HG03064 (cell line): ENCODE measurements at regions not wholly inside any gene's neighbourhood (a gene's known extent, or its start where the extent isn't known, plus 50 kb on each side); places are given as distances from the start of the nearest gene placed in this dataset.
"Not testable (repeated sequence)": the region's sequence is repeated elsewhere in the genome, so short reads cannot be mapped to it uniquely, and the experiment has no call there.

Experiments used
- ATAC-seq: cut with Tn5 transposase; IDR thresholded peaks from one replicate; pipeline ENCODE4 v1.9.1; 2021; ENCODE audit warnings: low read depth; ENCODE audit not compliant: unreplicated experiment

DNA sequence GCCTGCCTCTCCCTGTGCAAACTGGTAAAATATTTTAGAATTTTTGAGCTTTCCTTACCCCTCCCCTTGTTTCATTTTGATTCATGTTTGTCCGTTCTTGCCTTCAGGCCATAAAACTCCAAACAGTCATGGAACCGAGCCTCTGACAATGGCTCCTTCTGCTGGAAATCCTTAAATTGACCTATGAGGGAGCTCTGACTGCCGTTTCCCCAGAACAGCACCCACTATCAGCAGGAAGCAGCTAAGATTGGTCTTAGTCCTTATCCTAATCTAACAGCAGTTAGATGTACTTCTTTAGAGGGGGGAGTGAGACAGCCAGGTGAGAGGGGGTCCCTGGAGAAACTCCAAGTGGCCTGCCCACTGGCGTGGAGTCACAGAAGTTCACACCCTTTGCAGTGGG, 106.7 kb downstream of the FAM174A start:
- no peak for ATAC-seq

DNA sequence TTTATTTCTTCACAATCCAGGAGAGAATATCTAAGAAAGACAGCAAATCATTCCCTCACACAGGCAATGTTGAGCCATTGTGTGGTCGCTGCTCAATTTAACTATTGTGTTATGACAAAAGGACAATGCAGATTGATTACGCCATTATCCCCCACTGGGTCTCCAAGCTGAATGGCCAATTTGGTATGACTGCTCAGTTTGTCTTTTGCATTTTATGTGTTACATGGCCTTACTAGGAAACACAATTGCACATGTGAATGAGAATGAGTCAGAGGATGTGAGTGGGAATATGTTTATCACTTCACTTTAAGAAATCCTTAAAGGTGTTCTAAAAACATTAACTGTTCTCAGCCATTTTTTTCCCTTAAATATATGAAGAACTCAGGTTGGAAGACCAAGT, 108.3 kb downstream of the FAM174A start:
- ATAC-seq = no peak

DNA sequence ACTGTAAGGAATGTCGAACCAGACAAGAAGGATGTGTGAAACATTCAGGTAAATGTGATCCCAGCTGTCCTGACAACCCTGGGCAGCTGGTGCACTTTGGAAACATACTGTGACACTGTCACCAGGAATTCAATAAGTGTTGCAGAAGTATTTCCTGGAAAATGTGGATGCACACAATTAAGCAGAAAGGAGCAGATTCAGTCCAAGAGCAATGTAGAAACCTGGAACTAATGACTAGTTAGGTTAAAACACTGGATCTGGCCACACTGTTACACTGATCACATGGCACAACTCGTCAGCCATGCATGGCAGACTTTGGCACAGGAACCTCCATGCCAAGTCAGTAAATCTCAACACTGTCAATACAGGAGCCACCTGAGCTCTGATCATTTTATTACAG, 109.0 kb downstream of the FAM174A start:
- ATAC-seq = no peak

DNA sequence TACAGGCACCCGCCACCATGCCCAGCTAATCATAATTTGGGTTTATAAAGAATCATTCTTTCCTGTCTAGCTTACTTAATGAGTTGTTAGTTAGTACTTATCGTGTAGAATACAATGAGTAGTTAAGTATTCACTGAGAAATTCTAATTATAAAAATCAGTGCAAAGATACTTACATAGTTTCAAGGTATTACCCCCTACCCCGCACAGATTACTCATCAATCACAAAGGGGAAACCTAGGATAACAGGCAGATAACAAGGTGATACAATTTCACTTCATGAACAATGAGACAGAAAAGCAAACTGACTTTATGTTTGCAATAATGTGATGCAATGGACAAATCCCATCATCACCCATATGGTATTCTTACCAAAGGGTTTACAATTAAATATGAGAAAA, 109.6 kb downstream of the FAM174A start:
- no peak for ATAC-seq

DNA sequence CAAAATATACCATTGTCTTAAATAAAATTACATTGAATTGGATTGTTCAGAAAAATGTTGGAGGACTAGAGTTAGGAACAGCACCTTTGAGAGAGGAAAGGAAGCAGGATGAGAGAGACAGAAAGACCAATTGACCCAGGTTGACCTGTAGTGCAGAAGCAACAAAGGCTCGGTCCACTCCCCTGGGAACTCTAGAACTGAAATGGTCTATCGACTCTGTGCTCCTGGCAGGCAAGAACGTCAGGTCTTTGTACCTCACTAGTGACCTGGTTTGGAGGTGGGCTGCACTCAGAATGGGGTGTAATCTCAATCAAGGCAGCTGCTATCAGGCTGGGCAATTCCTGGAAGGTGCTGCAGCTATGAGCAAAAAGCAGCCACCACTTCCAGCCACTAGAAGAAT, 110.8 kb downstream of the FAM174A start:
- ATAC-seq = no peak

DNA sequence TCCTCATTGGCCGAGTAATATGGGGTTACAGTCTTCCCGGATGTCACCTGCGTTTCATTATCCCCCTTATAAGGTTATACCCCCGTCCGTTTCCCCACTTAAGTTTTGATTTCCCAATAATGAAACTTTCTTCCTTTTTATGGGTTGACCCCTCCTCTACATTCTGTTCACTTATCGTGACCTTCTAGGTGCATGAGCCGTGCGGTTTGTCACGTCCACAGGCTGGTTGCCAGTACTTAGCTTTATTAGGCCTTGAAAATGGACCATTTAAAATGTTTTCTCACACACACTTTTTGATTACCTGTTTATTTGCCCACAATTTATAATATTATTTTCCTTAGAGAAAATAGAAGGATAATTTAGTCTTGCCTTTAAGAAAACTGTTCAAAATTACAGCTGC, 111.5 kb downstream of the FAM174A start:
- no peak for ATAC-seq

DNA sequence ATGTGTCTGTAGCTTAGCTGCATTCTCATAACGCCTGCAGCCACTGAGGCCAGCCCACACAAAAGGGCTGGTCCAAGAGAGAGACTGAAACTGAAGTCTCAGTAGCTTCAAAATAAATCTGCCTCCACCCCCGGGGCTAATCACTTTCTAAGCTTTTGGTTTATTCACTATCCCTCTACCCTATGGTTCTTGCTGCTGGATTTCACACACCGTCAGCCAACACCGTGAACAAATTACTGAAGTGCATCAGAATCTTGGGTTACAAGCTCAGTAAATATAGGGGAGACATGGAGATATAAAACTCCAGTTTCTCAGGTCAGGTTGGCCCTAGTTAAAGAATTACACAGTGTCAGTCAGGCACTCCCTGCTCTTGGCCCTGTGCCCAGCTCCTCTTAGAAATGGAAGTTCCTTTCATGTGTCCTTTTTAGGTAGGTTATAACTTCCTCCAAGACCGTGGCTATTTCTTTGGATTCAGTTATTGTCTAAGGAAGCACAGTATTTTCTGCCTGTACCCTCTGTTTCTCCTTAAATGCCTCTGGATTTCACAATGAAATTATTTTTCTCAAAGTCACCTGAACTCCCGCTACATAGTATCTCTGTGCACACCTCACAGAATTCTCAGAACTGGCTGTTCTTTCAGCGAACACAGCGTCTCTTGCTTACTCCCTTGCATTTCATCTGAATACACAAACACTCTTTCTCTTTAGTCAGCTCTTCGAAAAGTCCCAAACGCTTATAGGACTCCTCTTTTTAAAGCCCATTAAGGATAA, 112.5 kb downstream of the FAM174A start:
- ATAC-seq = peak; percentile 55

DNA sequence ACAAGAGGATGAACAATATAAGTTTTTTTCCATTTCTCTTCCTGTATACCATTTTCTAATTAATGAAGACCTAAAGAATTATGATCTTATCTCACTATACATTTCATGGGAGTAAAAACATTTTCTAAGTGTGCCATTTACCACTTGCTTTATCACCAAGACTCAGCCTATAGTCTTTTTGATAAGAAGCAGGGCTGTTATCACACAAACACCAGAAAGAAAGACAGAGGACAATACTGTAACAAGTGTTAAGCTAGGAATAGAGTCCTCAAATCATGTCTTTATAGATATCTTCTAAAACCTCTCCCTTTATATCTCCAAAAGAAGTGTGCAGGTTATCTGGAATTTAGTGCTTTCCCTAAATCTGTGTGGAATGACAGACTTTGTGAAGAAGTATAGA, 119.7 kb downstream of the FAM174A start:
- ATAC-seq = no peak

DNA sequence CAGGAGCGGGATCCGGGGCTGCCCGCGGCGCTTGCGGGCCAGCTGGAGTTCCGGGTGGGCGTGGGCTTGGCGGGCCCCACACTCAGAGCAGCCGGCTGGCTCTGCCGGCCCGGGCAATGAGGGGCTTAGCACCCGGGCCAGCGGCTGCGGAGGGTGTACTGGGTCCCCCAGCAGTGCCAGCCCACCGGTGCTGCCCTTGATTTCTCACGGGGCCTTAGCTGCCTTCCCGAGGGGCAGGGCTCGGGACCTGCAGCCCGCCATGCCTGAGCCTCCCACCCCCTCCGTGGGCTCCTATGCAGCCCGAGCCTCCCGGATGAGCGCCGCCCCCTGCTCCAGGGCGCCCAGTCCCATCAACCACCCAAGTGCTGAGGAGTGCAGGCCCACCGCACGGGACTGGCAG, 121.6 kb downstream of the FAM174A start:
- not testable (repeated sequence) for ATAC-seq

DNA sequence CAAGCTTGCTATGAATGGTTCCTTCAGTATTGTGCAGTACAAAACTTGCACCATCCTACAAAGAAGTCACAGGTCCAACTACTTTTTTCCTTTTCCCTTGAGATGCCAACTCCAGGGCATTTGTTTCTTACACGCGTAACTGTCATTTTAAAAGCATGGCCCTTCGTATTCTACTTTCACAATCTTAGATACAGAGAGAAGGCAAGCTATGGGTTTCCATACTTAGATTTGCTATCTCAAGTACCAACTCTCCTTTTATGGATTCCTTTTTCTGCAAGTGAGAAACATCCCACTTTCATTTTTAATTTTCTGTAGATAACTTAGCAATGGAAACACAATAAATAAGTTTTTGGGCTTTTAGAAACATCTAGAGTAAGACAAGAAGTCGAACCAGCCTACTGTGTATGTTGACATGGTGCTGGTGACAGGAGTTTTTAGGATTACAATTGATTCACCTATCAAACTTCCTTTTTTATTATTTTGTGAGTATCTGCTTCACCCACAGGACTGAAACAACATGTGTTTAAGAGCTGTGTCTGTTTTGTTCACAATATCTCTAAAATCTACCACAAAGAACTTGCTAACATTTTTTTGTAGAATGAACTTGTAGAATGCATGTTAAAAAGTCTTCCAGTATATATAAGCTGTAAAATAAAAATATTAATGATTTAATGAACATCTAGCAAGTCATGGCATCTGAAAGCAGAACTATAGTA, 124.1 kb downstream of the FAM174A start:
- ATAC-seq = no peak

DNA sequence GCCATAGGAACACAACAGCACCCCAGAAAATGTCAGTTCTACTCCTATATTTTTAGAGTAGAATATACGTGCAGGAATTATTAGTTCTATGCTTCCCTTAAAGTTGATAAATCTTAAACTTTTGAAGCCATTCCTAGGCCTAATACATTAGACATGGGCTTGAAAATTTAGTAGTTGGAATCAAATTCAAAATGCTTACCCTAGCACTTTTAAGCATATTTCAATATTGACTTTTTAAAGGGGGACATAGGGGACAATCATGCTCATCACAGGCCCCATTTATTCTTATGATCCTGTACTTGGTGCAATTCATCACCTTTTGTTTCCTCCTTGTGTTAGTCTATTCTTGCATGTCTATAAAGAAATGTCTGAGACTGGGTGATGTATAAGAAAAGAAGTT, 129.0 kb downstream of the FAM174A start:
- no peak for ATAC-seq

DNA sequence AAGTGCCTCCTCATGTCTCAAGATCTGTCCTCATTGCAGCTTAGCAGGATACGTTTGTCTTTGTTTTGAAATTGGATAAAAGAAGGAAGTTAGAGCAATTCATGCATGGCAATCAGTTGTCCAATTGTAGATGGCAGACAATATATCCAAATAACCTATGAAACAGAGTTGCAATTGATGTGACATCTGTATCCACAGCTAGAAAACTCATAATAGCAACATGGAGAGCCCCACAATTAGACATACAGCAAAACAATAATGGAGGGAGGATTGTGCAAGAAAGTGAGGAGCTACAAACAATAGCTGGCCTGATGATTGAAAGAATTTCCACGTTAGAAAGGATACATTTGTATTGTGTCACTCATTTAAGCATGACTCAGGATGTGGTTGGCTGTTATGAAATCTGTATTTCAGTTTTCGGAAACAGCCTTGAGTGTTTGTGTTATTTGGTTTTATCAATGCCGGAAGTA, 132.0 kb downstream of the FAM174A start:
- peak; percentile 93 for ATAC-seq

DNA sequence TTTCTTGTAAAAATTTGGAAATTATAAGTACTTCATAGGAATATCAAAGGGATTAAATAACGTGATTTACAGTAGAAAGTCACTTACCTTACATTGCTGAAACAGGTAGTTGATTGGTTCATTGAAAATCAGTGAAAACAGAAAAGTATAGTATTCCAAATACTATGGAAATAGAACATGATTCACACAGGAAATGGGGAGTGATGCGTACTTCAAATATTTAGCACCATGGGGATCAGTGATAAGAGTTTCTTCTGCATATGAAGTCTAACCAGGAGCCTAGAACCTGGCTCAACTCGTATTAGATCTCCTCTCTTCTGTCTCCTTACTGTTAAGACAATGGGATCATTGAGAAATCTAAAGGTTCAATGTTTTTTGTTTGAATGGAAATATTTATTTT, 133.3 kb downstream of the FAM174A start:
- no peak for ATAC-seq

DNA sequence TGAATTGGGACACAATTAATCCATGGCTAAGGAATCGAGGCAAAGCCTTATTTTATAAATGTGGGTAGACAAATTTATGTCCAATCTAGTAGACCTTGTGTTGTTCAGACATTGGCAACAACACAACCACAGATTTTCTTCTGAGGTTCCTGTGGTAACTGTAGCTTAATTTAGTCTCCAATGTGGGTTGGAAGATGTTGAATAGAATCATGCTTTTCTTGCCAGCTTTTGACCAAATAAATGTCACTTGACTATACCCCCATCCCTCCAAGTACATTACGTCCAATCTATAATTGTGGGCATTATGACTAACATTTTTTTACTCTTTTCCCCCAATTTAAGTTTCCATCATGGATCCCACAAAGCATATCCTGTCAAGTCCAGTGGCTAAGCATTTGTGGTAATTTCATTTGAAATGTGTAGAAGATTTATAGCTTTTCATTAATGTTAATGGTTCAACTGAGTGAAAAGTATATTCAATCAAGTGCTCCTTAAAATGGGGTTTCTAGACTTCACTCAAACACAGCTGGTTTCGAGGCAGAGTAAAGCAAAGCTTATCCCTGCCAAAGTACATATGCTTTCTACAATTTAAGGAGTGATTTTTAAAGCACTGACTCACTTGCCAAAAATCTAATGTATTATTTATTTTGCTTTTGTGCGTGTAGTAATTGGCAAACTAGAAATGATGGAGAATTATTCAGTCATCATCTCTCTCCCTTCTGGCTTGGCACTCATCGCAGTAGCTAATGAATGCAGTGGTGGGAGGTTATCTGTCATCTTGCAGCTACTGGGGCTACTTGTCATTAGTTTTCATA, 141.8 kb downstream of the FAM174A start:
- ATAC-seq = no peak

DNA sequence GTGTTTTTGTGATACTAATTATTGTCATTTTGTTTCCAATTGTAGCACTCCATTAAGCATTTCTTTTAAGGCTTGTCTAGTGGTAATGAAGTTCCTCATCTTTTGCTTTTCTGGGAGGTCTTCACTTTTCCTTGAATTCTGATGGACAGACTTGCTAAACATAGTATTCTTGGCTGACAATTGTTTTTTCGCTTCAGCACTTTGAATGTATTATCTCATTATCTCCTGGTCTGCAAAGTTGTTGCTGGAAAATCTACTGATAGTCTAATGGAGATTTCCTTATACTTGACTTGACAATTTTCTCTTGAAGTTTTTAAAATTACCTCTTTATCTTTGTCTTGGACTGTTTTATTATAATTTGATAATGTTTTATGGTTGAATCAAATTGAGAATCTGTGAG, 147.5 kb downstream of the FAM174A start:
- ATAC-seq = no peak

DNA sequence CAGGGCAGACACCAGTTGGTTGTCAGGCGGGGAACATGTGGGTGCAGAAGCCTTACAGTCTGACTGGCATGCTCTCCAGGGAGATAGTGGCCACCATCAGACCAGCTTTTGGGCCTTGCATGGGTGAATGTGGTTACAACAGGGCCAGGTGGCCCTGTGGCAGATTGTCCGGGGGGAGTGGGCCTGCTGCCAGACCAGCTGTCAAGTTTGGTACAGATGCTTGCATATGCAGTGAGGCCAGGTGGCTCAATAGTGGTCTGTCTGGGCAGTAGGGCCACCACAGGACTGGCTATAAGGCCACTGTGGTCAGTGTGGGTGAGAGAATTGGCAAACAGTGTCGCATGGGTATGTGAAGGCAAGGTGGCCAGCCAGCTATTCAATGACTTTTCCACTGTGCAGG, 148.7 kb downstream of the FAM174A start:
- ATAC-seq = no peak

DNA sequence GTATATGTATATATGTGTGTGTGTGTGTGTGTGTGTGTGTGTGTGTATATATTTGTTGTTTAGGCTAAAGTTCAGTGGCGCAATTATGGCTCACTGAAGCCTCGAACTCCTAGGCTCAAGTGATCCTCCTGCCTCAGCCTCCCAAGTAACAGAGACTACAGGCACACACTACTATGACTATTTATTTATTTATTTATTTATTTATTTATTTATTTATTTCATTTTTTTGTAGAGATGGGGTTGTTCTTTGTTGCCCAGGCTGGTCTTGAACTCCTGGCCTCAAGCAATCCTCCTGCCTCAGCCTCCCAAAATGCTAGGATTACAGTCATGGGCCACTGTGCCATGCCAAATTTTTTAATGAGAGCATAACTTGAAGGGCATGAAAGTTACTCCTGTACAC, 149.9 kb downstream of the FAM174A start:
- ATAC-seq = not testable (repeated sequence)

DNA sequence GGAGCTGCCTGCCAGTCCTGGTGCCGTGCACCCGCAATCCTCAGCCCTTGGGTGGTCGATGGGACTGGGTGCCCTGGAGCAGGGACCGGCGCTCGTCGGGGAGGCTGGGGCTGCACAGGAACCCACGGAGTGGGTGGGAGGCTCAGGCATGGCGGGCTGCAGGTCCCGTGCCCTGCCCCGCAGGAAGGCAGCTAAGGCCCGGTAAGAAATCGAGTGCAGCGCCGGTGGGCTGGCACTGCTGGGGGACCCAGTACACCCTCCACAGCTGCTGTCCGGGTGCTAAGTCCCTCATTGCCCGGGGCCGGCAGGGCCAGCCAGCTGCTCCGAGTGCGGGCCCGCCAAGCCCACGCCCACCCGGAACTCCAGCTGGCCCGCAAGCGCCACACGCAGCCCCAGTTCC, 153.7 kb downstream of the FAM174A start:
- not testable (repeated sequence) for ATAC-seq

DNA sequence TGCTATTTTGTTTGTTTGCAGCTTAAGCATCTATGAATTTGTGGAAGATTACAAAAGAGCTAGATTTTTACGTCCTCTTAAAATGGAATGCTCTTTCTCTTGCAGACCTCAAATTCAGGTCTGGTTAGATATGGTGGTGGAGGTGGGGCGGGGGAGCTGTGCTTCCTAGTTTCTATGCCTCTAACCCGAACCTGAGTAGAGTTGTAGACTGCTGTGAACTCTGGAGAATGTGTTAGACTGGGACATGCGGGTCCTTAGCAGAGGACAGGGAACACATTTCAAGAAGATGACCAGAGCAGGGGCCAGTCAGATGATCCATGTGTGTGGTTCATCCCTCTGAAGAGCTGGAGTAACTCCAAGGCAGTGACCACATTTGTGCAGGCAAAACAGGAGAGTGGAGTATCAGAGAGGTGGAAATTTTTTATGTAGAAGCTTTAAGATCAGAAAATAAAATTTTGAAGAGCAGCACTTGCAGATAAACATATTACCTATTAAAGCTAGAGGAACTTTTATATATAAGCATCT, 154.9 kb downstream of the FAM174A start:
- ATAC-seq = no peak

DNA sequence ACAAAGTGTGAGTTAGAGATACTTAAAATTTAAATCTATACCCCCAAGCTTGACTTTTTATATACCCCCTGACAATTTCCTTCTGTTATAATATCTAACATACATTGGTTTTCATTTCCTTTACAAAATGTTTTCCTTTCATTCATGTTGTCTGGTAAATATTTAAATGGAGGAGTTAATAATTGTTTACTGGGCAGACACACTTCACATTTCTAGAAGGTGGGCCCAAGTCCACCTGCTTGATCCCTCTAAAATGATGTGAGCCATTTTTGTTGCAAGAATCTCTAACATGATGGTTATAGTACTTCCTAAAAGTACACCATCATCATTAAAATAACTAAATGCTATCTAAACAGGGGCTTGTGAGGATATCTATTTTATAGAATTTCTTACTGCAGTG, 155.9 kb downstream of the FAM174A start:
- ATAC-seq = no peak

DNA sequence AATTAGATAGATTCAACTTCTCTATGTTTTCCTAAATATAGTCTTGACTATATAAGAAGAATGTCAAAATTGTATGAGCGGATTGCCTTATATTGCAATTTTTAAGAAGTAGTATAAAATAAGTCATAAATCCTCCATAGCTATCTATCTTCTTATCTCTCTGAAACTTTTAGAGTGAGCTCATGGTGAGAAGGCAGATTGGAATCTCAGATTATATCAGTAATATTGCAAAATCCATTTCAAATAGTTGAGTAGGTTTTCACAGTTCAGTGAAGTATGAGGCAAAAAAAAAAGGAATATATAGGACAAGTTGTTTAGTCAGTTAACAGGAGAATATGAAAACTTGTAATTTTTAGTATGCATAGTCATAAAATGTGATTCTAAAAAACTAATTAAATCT, 156.4 kb downstream of the FAM174A start:
- ATAC-seq = no peak
